Fibroblast of pulmonary artery (primary cell): ENCODE measurements at regions not wholly inside any gene's neighbourhood (a gene's known extent, or its start where the extent isn't known, plus 50 kb on each side); places are given as distances from the start of the nearest gene placed in this dataset.
"Not testable (repeated sequence)": the region's sequence is repeated elsewhere in the genome, so short reads cannot be mapped to it uniquely, and the experiment has no call there.

ENCODE experiments used
- DNase-seq: peaks from one replicate; pipeline ENCODE4 v3.0.0-alpha.2; 2010; ENCODE audit warnings: low read depth
- H3K4me3 ChIP-seq: replicated peaks from 2 replicates; pipeline ENCODE4 v1.5.1; 2011; ENCODE audit warnings: low read depth, mild to moderate bottlenecking, control low read depth, low read length, moderate library complexity
- CTCF ChIP-seq: IDR thresholded peaks from 2 replicates; pipeline ENCODE4 v1.5.1; 2011; ENCODE audit warnings: mild to moderate bottlenecking, control low read depth, low read length, inconsistent platforms; ENCODE audit errors: missing control alignments

GRCh38 chr7:115327326-115327725 is 405.4 kb downstream of the MDFIC start:
- no peak for TF ChIP-seq CTCF
- no peak overlapping the region for H3K4me3 ChIP-seq
- no peak for DNase-seq

GRCh38 chr7:115319541-115319940 is 397.6 kb downstream of the MDFIC start:
- no peak for TF ChIP-seq CTCF
- no peak for DNase-seq
- H3K4me3 ChIP-seq: no peak overlapping the region

- not testable (repeated sequence) for DNase-seq, H3K4me3 ChIP-seq
Measured at GRCh38 chr7:115310316-115310715, 388.4 kb downstream of the MDFIC start.

GRCh38 chr7:115306586-115306985 is 384.7 kb downstream of the MDFIC start:
- TF ChIP-seq CTCF: no peak
- H3K4me3 ChIP-seq: no peak overlapping the region
- DNase-seq: no peak

- TF ChIP-seq CTCF: no peak
- DNase-seq: peak; percentile 56
- H3K4me3 ChIP-seq: no peak overlapping the region
Measured at GRCh38 chr7:115300231-115300870, 378.5 kb downstream of the MDFIC start.

GRCh38 chr7:115299397-115300037 is 377.6 kb downstream of the MDFIC start:
- H3K4me3 ChIP-seq: no peak overlapping the region
- no peak for TF ChIP-seq CTCF
- DNase-seq: no peak

- peak; percentile 67 for DNase-seq
Measured at GRCh38 chr7:115297656-115298055, 375.8 kb downstream of the MDFIC start.

More at GRCh38 chr7:115297656-115298055, 375.8 kb downstream of the MDFIC start:
- no peak for TF ChIP-seq CTCF
- H3K4me3 ChIP-seq: no peak overlapping the region
